ENCODE measurements at regions not wholly inside any gene's neighbourhood (a gene's known extent, or its start where the extent isn't known, plus 50 kb on each side); places are given as distances from the start of the nearest gene placed in this dataset.

DNA sequence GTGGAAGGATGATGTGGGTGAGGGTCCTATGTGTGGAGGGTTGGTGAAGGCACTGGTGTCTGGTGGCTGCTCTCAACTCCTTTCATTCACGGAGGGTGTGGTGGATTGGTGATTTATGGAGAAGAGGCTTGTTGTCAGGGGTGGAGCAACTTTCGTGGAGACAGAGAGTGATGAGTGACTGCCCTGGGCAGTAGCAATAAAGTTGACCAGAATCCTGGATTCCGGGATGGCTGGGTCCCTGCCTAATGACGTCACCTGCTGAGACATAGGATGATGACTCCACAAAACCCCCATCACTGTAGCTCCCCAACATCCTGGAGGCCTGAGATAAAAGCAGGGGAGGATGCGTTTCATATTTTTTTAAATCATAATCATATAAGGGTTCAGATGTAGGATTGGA lies 193.0 kb downstream of the ACKR3 start:
- no peak for TF ChIP-seq TAF1 (IDR thresholded peaks at IDR 0.05; ENCODE audit: low read depth)
- no peak for TF ChIP-seq RAD21 (IDR thresholded peaks at IDR 0.05; ENCODE audit: low read depth)
- TF ChIP-seq YY1 (IDR thresholded peaks at IDR 0.05; ENCODE audit: low read depth) = no peak
- no peak for TF ChIP-seq MAX (IDR thresholded peaks at IDR 0.05)
- TF ChIP-seq, protein P1, sequence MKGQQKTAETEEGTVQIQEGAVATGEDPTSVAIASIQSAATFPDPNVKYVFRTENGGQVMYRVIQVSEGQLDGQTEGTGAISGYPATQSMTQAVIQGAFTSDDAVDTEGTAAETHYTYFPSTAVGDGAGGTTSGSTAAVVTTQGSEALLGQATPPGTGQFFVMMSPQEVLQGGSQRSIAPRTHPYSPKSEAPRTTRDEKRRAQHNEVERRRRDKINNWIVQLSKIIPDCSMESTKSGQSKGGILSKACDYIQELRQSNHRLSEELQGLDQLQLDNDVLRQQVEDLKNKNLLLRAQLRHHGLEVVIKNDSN (IDR thresholded peaks at IDR 0.05) = no peak
- TF ChIP-seq EGR1 (IDR thresholded peaks at IDR 0.05) = no peak
- TF ChIP-seq CREB1 (IDR thresholded peaks at IDR 0.05; ENCODE audit: low read depth) = no peak
- no peak for TF ChIP-seq TEAD4 (IDR thresholded peaks at IDR 0.05)
- TF ChIP-seq CEBPB (IDR thresholded peaks at IDR 0.05) = no peak
- no peak for TF ChIP-seq NFIC (IDR thresholded peaks at IDR 0.05)
- no peak for TF ChIP-seq EP300 (IDR thresholded peaks at IDR 0.05; ENCODE audit: borderline replicate concordance)
- no peak for TF ChIP-seq FOXM1 (IDR thresholded peaks at IDR 0.05; ENCODE audit: borderline replicate concordance, low read depth)
- no peak for TF ChIP-seq ZBTB7A (IDR thresholded peaks at IDR 0.05; ENCODE audit: low read depth)

GRCh38 chr2:236763857-236764256 lies 194.2 kb downstream of the ACKR3 start:
- no peak for TF ChIP-seq NFIC (IDR thresholded peaks at IDR 0.05)
- no peak for TF ChIP-seq CREB1 (IDR thresholded peaks at IDR 0.05; ENCODE audit: low read depth)
- no peak for TF ChIP-seq TAF1 (IDR thresholded peaks at IDR 0.05; ENCODE audit: low read depth)
- TF ChIP-seq YY1 (IDR thresholded peaks at IDR 0.05; ENCODE audit: low read depth) = no peak
- TF ChIP-seq TCF12 (IDR thresholded peaks at IDR 0.05; ENCODE audit: low read depth) = no peak
- TF ChIP-seq RAD21 (IDR thresholded peaks at IDR 0.05; ENCODE audit: low read depth) = no peak
- TF ChIP-seq EGR1 (IDR thresholded peaks at IDR 0.05) = no peak
- TF ChIP-seq ZBTB7A (IDR thresholded peaks at IDR 0.05; ENCODE audit: low read depth) = no peak
- TF ChIP-seq, protein P1 (IDR thresholded peaks at IDR 0.05) = no peak
- TF ChIP-seq EP300 (IDR thresholded peaks at IDR 0.05; ENCODE audit: borderline replicate concordance) = no peak

- TF ChIP-seq CEBPB (IDR thresholded peaks at IDR 0.05) (no peak), ZBTB7A (IDR thresholded peaks at IDR 0.05; ENCODE audit: low read depth) (no peak)
These were observed 195.1 kb downstream of the ACKR3 start for GRCh38 chr2:236764716-236765115.

DNA sequence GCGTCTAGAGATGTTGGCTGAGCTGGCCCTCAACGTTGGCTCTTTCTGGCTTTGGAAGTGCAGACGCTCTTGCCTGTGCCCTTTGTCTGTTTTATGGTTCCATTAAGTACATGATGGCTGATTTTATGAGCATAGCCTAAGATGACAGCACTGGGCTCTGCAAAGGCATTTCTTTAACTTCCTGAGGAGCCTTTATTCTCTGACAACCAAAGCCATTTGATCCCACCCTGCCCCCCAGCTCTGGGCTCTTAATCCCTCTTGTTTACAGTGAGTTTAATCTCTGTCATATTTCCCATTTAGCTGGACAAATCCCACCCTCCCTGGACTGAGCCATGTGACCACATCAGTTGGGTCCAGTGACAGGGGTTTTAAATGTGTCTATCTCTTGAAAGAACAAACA lies 195.9 kb downstream of the ACKR3 start:
- TF ChIP-seq REST (IDR thresholded peaks at IDR 0.05; ENCODE audit: low read depth) (no peak), TEAD4 (IDR thresholded peaks at IDR 0.05) (no peak), NFIC (IDR thresholded peaks at IDR 0.05) (no peak), FOXM1 (IDR thresholded peaks at IDR 0.05; ENCODE audit: borderline replicate concordance, low read depth) (no peak), EGR1 (IDR thresholded peaks at IDR 0.05) (no peak), RAD21 (IDR thresholded peaks at IDR 0.05; ENCODE audit: low read depth) (no peak), CREB1 (IDR thresholded peaks at IDR 0.05; ENCODE audit: low read depth) (no peak), EP300 (IDR thresholded peaks at IDR 0.05; ENCODE audit: borderline replicate concordance) (no peak), YY1 (IDR thresholded peaks at IDR 0.05; ENCODE audit: low read depth) (no peak), TAF1 (IDR thresholded peaks at IDR 0.05; ENCODE audit: low read depth) (no peak), MAX (IDR thresholded peaks at IDR 0.05) (no peak)
- TF ChIP-seq, protein P1 (IDR thresholded peaks at IDR 0.05) = no peak

GRCh38 chr2:236766850-236767249 lies 197.2 kb downstream of the ACKR3 start:
- TF ChIP-seq RAD21 (IDR thresholded peaks at IDR 0.05; ENCODE audit: low read depth) (no peak), NFIC (IDR thresholded peaks at IDR 0.05) (no peak), CEBPB (IDR thresholded peaks at IDR 0.05) (no peak), CREB1 (IDR thresholded peaks at IDR 0.05; ENCODE audit: low read depth) (no peak), TAF1 (IDR thresholded peaks at IDR 0.05; ENCODE audit: low read depth) (no peak), FOXM1 (IDR thresholded peaks at IDR 0.05; ENCODE audit: borderline replicate concordance, low read depth) (no peak), TEAD4 (IDR thresholded peaks at IDR 0.05) (no peak), EP300 (IDR thresholded peaks at IDR 0.05; ENCODE audit: borderline replicate concordance) (no peak), ZBTB7A (IDR thresholded peaks at IDR 0.05; ENCODE audit: low read depth) (no peak), EGR1 (IDR thresholded peaks at IDR 0.05) (no peak), MAX (IDR thresholded peaks at IDR 0.05) (no peak), TCF12 (IDR thresholded peaks at IDR 0.05; ENCODE audit: low read depth) (no peak), REST (IDR thresholded peaks at IDR 0.05; ENCODE audit: low read depth) (no peak), YY1 (IDR thresholded peaks at IDR 0.05; ENCODE audit: low read depth) (no peak)
- TF ChIP-seq, protein P1 (IDR thresholded peaks at IDR 0.05) = no peak

Measured in Ishikawa (cell line).